ENCODE measurements at regions not wholly inside any gene's neighbourhood (a gene's known extent, or its start where the extent isn't known, plus 50 kb on each side); places are given as distances from the start of the nearest gene placed in this dataset.

DNA sequence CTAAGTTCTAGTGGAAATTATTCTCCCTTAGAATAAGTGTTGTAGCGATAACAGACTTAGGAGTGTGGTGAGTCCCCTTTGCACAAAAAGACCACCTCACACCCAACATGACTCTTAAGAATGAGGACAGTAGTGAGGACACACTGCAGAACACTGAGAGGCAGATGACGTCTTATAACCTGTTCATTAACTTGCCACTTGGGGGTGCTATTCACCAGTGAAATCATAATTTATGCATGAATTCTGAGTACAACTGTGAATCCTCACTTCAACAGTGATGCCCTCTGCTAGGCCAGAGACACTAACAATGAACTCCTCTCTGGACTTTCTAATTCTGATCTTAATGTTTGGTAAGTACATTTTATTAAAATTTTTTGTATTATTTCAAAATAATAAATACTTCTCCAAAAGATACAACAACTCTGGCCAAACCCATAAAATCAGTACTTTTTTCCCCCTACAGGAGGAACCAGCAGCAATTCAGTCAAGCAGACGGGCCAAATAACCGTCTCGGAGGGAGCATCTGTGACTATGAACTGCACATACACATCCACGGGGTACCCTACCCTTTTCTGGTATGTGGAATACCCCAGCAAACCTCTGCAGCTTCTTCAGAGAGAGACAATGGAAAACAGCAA, 274.7 kb downstream of the DAD1 start:
- TF ChIP-seq ISL1 (CRISPR knock-in tag; IDR thresholded peaks at IDR 0.05) = no peak
- TF ChIP-seq, protein P1, sequence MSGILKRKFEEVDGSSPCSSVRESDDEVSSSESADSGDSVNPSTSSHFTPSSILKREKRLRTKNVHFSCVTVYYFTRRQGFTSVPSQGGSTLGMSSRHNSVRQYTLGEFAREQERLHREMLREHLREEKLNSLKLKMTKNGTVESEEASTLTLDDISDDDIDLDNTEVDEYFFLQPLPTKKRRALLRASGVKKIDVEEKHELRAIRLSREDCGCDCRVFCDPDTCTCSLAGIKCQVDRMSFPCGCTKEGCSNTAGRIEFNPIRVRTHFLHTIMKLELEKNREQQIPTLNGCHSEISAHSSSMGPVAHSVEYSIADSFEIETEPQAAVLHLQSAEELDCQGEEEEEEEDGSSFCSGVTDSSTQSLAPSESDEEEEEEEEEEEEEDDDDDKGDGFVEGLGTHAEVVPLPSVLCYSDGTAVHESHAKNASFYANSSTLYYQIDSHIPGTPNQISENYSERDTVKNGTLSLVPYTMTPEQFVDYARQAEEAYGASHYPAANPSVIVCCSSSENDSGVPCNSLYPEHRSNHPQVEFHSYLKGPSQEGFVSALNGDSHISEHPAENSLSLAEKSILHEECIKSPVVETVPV (CRISPR knock-in tag; IDR thresholded peaks at IDR 0.05) = no peak
- TF ChIP-seq GLIS3 (CRISPR knock-in tag; IDR thresholded peaks at IDR 0.05) = no peak
- no peak for TF ChIP-seq TOX (CRISPR knock-in tag; IDR thresholded peaks at IDR 0.05; ENCODE audit: borderline replicate concordance)
- no peak for TF ChIP-seq ZNF565 (CRISPR knock-in tag; conservative IDR thresholded peaks at IDR 0.05; ENCODE audit: low read depth)
- TF ChIP-seq, protein P2, sequence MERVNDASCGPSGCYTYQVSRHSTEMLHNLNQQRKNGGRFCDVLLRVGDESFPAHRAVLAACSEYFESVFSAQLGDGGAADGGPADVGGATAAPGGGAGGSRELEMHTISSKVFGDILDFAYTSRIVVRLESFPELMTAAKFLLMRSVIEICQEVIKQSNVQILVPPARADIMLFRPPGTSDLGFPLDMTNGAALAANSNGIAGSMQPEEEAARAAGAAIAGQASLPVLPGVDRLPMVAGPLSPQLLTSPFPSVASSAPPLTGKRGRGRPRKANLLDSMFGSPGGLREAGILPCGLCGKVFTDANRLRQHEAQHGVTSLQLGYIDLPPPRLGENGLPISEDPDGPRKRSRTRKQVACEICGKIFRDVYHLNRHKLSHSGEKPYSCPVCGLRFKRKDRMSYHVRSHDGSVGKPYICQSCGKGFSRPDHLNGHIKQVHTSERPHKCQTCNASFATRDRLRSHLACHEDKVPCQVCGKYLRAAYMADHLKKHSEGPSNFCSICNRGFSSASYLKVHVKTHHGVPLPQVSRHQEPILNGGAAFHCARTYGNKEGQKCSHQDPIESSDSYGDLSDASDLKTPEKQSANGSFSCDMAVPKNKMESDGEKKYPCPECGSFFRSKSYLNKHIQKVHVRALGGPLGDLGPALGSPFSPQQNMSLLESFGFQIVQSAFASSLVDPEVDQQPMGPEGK (CRISPR knock-in tag; IDR thresholded peaks at IDR 0.05; ENCODE audit: borderline replicate concordance) = no peak
- TF ChIP-seq BACH2 (CRISPR knock-in tag; IDR thresholded peaks at IDR 0.05; ENCODE audit: borderline replicate concordance) = no peak
- TF ChIP-seq ESRRG (CRISPR knock-in tag; IDR thresholded peaks at IDR 0.05) = no peak
